Transverse colon (tissue), 4 donors: ENCODE measurements at regions not wholly inside any gene's neighbourhood (a gene's known extent, or its start where the extent isn't known, plus 50 kb on each side); places are given as distances from the start of the nearest gene placed in this dataset.

Experiments
- DNase-seq: peaks from one replicate; pipeline ENCODE4 v3.0.0-alpha.2; 2019
- H3K27ac ChIP-seq, 4 donors: fragments of 200-600 bp; sonication (generic); 2 replicates each; pipeline ENCODE4 v1.5.1; 2016 to 2018; ENCODE audit warnings: inconsistent platforms in 4 of 4
- H3K27me3 ChIP-seq: fragments of 200-600 bp; sonication (generic); 2 replicates; pipeline ENCODE4 v1.5.1; 2017; ENCODE audit warnings: inconsistent platforms
- H3K36me3 ChIP-seq, 4 donors: fragments of 200-600 bp; sonication (generic); 2 replicates each; pipeline ENCODE4 v1.5.1; 2017 to 2019; ENCODE audit warnings: inconsistent platforms in 4 of 4
- H3K4me1 ChIP-seq, 4 donors: fragments of 200-600 bp; sonication (generic); 2 replicates each; pipeline ENCODE4 v1.5.1; 2017 to 2020; ENCODE audit warnings: inconsistent platforms in 4 of 4
- H3K4me3 ChIP-seq, 4 donors: fragments of 200-600 bp; sonication (generic); 1 replicate in 1 of 4; 2 replicates in 3 of 4; pipeline versions ENCODE4 v1.5.1 to v1.6.1; 2017 to 2019; ENCODE audit warnings: inconsistent platforms in 4 of 4
- H3K9me3 ChIP-seq, 2 donors: fragments of 200-600 bp; sonication (generic); 2 replicates each; pipeline ENCODE4 v1.5.1; 2017 to 2019; ENCODE audit warnings: inconsistent platforms in 2 of 2
- EP300 ChIP-seq: sonication (generic); formaldehyde crosslinking; IDR thresholded peaks from one replicate; pipeline ENCODE4 v1.6.1; 2017; ENCODE audit warnings: antibody characterized with exemption, low read depth
- POLR2A ChIP-seq: fragments of 450-650 bp; IDR thresholded peaks from one replicate; pipeline ENCODE4 v1.6.1; 2016; ENCODE audit warnings: antibody characterized with exemption, mild to moderate bottlenecking, moderate library complexity
- POLR2AphosphoS5 ChIP-seq, 3 donors: sonication (generic); formaldehyde crosslinking; IDR thresholded peaks; one replicate each; pipeline ENCODE4 v1.6.1; 2016; ENCODE audit warnings: antibody characterized with exemption in 3 of 3
- WGBS, 2 donors: methylation state at CpG; one replicate each; pipeline ENCODE4 v1.1.5; 2018; ENCODE audit warnings: low coverage in 1 of 2; 5-methylcytosine and 5-hydroxymethylcytosine counted together
- in situ Hi-C, 4 donors: fragments of 200-750 bp; cut with MboI; loops; one replicate each; pipeline versions ENCODE4 v1.15.0 to v1.15.1; 2017; ENCODE audit warnings: low sequenced_read_pairs in 3 of 4, low pct_ligation_motif_present in 1 of 4, low pct_unique_long_range_greater_than_20kb in 1 of 4
- intact Hi-C: fragments of 100-400 bp; cut with DNase I; formaldehyde crosslinking; loops from one replicate; pipeline ENCODE4 v1.15.1; 2023; ENCODE audit warnings: low total_unique reads
- TF ChIP-seq, protein P1 (sequence below), 5 experiments: fragments of 200-600 bp in 3 of 5; fragments of 450-650 bp in 2 of 5; sonication (generic) in 3 of 5; IDR thresholded peaks; 1 replicate in 2 of 5; 2 replicates in 3 of 5; pipeline ENCODE4 v1.5.1; 2016 to 2017; ENCODE audit warnings: antibody characterized with exemption in 5 of 5, inconsistent platforms in 3 of 5, mild to moderate bottlenecking in 2 of 5, moderate library complexity in 1 of 5

DNA sequence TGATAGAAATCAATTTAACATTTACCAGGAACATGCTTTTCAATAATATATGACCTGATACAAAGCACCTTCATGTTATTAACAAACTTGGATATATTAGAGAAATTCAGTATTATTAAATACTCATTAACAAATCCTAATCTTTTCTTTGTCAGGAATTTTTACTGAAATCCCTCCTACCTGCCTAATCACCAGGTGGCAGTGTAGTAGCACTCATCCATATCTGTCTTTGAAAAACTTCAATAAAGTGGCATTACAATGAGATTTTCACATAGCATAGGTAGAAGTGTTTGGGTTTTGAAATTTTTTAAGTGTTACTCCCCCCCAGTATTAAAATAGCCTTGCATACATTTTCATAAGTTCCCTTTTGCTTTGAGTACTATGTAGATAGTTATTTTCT is 1246.6 kb upstream of the LRRN3 start:
- H3K27me3 ChIP-seq = no peaks in the 10 kb centered on the region
- DNase-seq = no peak
- TF ChIP-seq POLR2A (no peak), EP300 (no peak)
- TF ChIP-seq, protein P1, sequence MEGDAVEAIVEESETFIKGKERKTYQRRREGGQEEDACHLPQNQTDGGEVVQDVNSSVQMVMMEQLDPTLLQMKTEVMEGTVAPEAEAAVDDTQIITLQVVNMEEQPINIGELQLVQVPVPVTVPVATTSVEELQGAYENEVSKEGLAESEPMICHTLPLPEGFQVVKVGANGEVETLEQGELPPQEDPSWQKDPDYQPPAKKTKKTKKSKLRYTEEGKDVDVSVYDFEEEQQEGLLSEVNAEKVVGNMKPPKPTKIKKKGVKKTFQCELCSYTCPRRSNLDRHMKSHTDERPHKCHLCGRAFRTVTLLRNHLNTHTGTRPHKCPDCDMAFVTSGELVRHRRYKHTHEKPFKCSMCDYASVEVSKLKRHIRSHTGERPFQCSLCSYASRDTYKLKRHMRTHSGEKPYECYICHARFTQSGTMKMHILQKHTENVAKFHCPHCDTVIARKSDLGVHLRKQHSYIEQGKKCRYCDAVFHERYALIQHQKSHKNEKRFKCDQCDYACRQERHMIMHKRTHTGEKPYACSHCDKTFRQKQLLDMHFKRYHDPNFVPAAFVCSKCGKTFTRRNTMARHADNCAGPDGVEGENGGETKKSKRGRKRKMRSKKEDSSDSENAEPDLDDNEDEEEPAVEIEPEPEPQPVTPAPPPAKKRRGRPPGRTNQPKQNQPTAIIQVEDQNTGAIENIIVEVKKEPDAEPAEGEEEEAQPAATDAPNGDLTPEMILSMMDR (IDR thresholded peaks at IDR 0.05) = peak in 4 of 5 experiments; percentile 22 to 26 (median 23)
- no peak overlapping the region for H3K4me3 ChIP-seq
- intact Hi-C loops (no loop called here), in situ Hi-C loops (loop anchor here in 1 of 4 donors (25.0 kb wide), 1 partner anchor 1643 kb away; no protein-coding TSS in a partner anchor)
- H3K4me1 ChIP-seq = no peaks in the 10 kb centered on the region
- H3K36me3 ChIP-seq = no peaks in the 10 kb centered on the region
- no peak overlapping the region for H3K27ac ChIP-seq
- H3K9me3 ChIP-seq = no peaks in the 10 kb centered on the region

- no peaks in the 10 kb centered on the region for H3K27me3 ChIP-seq
- no peak overlapping the region for H3K27ac ChIP-seq
- in situ Hi-C loops (no loop called here), intact Hi-C loops (no loop called here)
- TF ChIP-seq EP300 = no peak
- TF ChIP-seq POLR2A = no peak
- TF ChIP-seq, protein P1 (IDR thresholded peaks at IDR 0.05) = no peak
- TF ChIP-seq POLR2AphosphoS5 (IDR thresholded peaks at IDR 0.05) = no peak
- H3K36me3 ChIP-seq = no peaks in the 10 kb centered on the region
- no peaks in the 10 kb centered on the region for H3K4me1 ChIP-seq
- no peaks in the 10 kb centered on the region for H3K9me3 ChIP-seq
- H3K4me3 ChIP-seq = no peak overlapping the region
- no peak for DNase-seq
Observed at GRCh38 chr7:109864230-109864629, 1226.7 kb upstream of the LRRN3 start.

DNA sequence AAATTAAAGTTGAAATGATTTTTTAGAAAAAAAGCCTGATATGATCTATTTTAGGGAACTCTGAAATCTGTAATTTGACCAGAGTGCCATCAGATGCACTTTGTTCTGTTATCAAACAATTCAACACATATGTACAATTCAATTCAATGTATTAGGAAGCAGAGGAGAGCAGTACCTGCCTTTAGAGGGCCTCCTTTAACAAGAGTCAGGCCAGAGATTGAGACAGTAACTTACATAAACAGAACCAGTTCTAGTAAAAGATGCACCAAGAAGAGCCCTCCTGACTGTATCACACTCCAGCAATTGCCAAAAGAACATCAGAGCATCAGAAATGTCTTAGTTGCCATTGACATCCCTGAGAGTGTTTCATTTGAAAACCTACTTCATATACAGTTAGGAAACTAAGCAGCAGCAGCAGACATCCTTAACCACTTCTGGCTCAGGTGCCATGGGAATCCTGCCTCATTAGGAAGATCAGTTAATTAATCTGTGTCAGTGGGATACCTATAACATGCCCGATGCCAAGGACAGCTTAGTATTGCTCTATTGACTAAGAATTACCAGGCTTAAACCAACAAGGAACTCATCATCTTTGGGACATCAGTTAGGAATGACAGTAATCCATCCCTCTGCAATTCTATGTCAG is 1222.6 kb upstream of the LRRN3 start:
- in situ Hi-C loops = no loop called here
- intact Hi-C loops = no loop called here
- Histone ChIP-seq H3K27ac (no peak overlapping the region), H3K4me1 (no peaks in the 10 kb centered on the region), H3K27me3 (no peaks in the 10 kb centered on the region), H3K9me3 (no peaks in the 10 kb centered on the region), H3K4me3 (no peak overlapping the region), H3K36me3 (no peaks in the 10 kb centered on the region)
- 62 to 75% methylated on average over 1 of the region's 1 CpG for WGBS, 2 donors
- DNase-seq = no peak
- no peak for TF ChIP-seq POLR2A
- no peak for TF ChIP-seq EP300
- TF ChIP-seq POLR2AphosphoS5 (IDR thresholded peaks at IDR 0.05) = no peak
- TF ChIP-seq, protein P1 (IDR thresholded peaks at IDR 0.05) = no peak

DNA sequence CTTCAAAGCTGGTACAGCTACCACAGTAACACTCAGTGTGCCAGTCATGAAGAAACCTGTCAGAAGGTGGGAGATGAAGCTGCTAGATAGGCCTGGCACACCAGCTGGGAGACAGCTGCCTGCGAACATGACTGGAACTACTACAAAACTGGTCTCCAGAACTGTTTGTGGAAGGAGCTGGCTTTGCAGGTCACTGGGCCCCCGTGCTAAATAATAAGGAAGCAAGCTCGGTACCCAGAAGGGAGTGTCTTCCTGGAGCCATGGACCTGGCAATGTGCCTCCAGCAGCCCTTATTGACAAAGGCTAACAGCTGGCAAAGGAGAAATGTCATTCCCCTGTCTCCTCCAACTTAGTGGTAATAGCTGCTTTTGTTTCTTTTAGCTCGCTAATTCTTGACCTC is 1217.6 kb upstream of the LRRN3 start:
- no peaks in the 10 kb centered on the region for H3K9me3 ChIP-seq
- no peaks in the 10 kb centered on the region for H3K36me3 ChIP-seq
- WGBS, 2 donors = 25 to 57% methylated on average over 1 to 4 of the region's 4 CpGs
- TF ChIP-seq POLR2A (no peak), EP300 (no peak)
- TF ChIP-seq, protein P1 (IDR thresholded peaks at IDR 0.05) = no peak
- DNase-seq = peak; percentile 52
- no peak overlapping the region for H3K4me3 ChIP-seq
- no peaks in the 10 kb centered on the region for H3K4me1 ChIP-seq
- no peaks in the 10 kb centered on the region for H3K27me3 ChIP-seq
- peak overlapping the region in 1 of 4 donors; percentile 20 for H3K27ac ChIP-seq
- in situ Hi-C loops (no loop called here), intact Hi-C loops (no loop called here)
